ENCODE measurements at regions not wholly inside any gene's neighbourhood (a gene's known extent, or its start where the extent isn't known, plus 50 kb on each side); places are given as distances from the start of the nearest gene placed in this dataset.
"Not testable (repeated sequence)": the region's sequence is repeated elsewhere in the genome, so short reads cannot be mapped to it uniquely, and the experiment has no call there.

DNA sequence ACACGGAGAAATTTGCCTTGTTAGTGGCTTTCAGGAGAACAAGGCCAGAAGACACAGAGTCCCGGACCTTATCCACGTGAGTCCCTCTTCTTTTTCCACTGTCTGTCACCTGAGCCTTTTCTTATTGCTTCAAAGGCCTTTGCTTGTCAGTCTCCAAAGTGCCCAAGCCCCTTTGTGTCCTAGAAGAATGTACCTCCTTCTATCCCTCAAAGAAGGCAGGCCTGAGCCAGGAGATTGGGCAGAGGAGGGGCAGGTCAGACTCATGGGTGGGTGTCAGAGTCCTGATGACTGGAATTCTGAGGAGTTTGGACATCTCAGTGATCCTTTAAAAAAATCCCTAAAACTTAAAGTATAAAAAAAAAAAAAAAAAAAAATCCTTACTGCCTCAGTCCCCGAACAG lies 299.6 kb upstream of the NCAM1 start:
- no peak for DNase-seq

GRCh38 chr11:112662554-112662953 lies 298.7 kb upstream of the NCAM1 start:
- DNase-seq: no peak

DNA sequence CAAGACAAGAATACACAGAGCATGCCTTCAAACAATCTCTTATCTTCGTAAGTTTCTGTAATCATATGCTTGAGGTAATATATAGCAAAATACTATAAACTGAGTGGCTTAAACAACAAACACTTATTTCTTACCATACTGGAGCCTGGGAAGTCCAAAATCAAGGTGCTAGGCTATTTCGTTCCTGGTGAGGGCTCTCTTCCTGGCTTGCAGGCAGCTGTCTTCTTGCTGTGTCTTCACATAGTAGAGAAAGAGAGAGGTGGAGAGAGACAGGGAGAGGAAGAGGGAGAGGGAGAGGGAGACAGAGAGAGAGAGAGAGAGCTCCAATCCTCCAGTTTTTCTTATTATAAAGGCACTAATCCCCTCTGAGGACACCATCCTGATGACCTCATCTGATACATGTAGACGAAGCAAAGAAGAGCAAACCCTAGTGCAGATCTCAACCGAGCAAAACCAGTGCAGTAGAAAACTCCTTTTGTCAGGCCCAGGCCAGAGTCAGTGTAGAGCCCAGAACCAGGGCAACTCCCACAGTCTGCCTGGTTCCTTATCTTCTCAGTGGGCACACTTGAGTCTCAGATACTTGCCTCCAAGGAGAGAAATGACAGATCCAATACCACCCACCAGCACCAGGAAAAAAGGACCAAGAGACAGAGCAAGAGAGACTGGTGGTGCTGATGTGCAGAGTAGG lies 297.1 kb upstream of the NCAM1 start:
- no peak for DNase-seq

DNA sequence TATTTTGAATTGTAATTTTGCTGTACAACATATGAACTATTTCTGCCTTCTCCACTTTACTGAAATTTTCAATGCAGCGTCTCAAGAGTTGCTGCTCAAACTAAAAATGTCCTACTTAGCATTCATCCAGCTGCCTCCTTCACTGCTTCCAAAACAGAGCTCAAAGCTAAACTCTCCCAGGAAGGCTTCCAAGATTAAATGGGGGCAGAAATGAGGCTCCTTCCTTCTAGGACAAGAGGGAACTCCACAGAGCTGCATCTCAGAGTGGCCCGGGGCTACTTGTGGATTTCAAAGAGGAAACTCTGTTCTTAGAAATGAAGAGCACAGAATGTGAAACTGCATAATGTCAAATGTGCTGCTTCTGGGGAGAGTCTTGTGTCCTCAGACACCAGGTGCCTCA lies 295.9 kb upstream of the NCAM1 start:
- DNase-seq: no peak

DNA sequence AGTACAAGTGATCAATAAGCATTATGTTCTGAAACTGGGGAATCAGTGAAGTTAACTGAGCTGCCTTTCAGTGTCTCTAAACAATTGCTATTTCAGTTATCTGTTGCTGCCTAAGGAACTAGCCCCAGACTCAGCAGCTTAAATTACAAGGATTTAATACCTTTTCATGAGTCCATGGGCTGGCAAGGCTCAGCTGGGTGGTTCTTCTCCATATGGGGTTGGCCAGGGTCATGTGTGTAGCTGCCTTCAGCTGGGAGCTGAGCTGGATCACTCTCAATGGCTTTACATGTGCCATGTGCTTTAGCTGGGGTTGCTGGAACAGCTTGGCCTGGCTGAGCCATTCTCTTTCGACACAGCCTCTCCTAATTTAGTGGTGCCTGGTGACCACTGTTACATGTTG lies 295.0 kb upstream of the NCAM1 start:
- no peak for DNase-seq

GRCh38 chr11:112670806-112671570 lies 290.2 kb upstream of the NCAM1 start:
- DNase-seq: no peak

GRCh38 chr11:112673401-112673800 lies 287.8 kb upstream of the NCAM1 start:
- DNase-seq: not testable (repeated sequence)

DNA sequence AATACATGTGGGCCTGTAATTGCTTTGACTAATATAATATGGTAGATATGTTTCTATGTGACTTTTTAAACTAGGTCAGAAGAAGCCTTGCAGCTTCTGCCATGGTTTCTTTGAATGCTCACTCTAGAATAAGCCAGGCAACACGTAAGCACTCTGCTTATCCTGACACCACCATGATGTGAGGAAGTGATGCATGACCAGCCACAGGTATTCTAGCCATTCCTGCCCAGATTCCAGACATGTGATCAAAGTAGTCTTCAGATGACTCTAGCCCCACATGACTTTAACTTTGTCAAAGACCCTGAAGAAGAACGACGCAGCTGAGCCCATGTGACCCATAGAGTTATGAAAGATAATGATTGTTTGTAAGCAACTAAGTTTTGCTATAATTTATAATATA lies 276.1 kb upstream of the NCAM1 start:
- no peak for DNase-seq

- no peak for DNase-seq
Measured at GRCh38 chr11:112689851-112690250, 271.4 kb upstream of the NCAM1 start.

- no peak for DNase-seq
Measured at GRCh38 chr11:112693781-112694180, 267.4 kb upstream of the NCAM1 start.

DNA sequence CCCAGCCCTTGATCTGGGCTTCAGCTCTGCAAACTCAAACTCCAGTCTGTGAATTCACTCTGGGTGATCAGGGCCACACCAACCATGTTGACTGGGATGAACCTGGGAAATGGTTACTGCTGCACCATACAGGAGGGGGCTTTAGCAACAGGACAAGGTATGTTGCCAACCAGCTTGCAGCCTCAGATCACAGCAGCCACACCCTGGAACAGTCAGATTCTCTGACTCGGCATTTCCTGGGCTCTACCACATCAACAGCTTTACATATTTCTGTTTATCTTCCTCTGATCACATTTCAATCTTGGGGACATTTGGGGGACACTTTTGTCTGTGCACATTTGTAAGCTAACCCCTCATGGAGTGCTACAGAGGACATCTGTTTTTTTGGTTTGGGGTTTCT lies 267.0 kb upstream of the NCAM1 start:
- no peak for DNase-seq

DNA sequence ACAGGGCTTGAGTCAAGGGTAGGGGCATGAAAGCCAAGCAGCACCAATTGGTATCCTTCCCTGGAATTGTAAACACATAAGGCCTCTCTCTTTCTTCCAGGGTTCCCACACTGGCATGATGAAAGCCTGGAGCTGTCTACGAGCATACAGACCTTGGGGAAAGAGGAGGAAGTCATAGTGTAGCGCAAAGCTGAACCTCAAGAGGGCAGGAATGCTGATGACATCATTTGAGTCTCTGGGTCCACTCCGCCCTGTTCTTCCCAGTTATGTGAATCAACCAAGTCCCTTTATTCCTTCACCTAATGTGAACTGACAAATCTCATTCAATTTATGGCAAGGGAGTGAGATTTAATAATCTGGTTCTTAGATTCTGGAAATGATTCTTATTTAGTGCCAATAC lies 266.4 kb upstream of the NCAM1 start:
- DNase-seq: no peak

DNA sequence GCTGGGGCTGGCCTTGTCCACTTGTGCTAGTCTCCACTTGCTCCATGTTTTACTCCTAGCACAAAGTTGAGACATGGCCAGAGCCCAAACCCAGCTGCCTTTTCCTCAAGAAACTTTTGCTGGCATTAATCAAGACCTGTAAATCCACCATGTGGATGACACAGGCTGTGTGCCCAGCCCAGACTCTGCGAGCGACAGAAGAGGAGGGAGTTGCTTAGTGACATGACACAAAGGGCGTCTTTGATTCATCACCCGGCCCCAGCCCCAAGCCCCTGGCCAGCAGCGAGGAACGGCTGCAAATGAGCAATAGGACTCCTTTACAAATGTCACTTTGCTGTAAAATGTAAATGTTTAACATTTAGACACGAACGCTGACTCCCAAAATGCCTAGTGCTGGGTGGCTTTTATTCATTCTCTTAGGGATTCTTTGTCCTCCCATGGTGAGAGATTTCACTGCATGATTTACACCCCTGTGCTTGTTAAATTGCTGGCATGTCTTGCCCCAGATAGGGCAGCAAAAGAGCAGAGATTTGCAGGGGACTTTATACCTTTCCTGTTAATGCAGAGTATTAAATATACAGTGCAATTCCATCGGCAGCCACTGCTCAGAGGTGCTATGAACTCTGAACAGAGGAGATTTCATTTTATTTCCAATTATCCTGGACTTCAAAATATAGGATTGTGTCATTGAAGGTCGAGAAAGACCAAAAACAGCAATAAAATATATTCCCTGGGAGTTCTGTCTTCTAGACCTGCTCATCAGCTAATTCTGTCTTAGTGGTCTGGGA lies 263.6 kb upstream of the NCAM1 start:
- DNase-seq: no peak

DNA sequence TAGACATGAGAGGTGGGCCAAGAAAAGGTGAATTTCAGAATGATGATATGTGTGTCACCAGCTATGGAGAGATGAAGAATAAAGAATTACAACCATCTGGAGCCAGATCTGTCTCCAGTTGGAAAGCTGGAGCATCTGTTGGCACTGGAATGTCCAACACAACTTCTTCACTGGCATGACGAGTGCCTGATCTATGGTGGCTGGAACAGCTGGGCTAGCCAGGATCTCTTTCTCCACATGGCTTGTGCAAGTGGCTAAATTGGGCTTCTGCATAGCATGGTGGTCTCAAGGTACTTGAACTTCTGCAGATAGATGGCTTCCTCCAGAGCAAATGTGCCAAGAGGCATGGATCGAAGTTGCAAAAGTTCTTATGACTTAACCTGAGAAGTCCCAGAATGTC lies 256.1 kb upstream of the NCAM1 start:
- DNase-seq: no peak

DNA sequence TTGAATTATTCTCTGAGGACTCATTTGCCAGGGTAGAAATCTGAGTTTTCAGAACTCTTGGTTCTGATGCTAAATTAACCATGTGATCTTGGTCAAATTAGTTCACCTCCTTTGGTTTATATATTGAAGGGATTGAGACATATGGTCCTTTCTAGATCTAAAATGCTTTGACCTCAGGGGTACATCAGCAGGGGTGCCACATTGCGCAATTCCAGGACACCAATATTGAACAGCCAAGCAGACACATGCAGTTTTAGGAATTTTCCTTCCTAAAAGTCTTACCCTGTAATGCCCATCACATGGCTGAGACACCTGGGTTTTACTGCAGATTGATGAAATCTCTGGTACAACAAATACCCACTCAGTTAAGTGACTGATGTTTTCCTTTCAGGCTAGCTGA lies 254.4 kb upstream of the NCAM1 start:
- DNase-seq: no peak

DNA sequence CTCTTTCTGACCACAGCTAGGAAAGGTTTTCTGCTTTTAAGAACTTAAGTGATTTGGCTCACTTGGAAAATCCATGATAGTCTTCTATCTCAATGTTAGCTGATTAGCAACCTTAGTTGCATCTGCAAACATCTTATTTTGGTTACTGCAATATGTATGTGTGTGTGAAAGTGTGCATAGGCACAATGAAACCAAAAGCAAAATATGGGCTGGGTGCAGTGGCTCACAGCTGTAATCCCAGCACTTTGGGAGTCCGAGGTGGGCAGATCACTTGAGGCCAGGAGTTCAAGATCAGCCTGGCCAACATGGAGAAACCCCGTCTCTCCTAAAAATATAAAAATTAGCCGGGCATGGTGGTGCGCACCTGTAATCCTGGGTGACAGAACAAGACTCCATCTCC lies 246.9 kb upstream of the NCAM1 start:
- not testable (repeated sequence) for DNase-seq

DNA sequence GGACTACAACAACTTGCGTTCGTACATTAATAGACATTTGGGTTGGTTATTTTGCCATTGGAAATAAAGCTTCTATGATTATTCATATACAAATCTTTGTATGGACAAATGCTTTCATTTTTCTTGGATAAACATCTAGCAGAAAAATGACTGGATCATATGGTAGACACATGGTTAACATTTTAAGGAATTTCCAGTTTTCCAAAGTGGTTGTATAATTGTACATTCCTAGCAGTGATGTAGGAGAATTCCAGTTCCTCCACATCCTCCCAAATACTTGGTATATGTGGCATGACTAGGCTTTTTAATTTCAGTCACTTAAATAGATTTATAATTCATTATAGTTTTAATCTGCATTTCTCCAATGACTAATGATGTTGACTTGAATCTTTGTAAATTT lies 246.2 kb upstream of the NCAM1 start:
- no peak for DNase-seq

DNA sequence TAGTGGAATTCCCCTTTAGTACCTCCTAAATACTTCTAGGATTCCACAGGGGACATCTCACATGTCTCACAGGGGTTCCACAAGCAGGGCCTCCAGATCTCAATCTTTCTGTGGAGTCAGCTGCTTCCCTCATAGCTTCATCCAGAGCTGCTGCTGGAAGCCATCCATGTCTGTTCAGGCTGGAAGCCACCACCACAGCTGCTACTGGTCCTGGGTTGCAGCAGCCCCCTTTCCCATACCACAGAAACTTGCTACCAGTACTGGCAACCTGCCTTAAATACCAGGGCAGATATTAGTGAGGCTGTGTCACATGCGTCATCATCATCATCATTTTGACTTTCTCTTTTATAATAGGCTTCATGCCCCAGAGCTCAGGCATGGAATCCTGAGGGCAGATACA lies 242.7 kb upstream of the NCAM1 start:
- no peak for DNase-seq

DNA sequence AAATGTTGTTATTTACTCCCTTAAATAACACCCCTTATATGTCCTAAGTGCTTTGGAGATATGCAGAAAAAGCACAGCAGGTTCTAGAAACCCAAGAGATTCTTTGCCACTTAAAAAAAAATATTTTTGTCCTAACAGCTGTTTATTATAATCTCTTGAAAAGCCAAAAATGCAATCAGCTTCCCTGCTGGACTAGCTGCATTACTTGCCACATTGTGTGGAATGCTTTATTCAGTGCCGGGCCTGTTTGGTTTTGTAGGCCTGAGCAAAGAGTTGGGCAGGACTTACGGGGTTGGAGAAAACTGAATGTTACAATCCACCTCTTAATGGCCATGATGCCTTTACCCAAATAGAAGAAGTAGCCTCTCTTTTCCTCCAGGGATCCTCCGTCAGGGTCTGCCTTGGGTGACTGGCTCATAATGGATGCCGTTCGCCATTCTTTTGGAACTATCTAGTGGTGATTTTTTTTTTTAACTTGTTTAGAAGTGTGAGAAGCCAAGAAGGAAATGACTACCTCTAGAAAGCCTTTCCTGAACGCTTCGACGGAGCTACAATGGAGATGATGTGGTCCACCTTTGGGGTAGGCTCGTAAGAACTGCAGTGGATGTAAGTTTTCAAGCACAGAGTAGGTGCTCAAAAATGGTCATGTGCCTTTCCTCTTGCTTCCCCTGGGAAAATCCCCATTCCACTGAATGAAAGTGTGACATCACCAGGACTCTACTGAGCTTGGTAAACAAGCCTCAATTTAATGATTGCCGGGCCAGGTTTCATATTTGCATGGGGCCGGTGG lies 241.3 kb upstream of the NCAM1 start:
- no peak for DNase-seq

GRCh38 chr11:112722148-112722547 lies 239.1 kb upstream of the NCAM1 start:
- DNase-seq: no peak

DNA sequence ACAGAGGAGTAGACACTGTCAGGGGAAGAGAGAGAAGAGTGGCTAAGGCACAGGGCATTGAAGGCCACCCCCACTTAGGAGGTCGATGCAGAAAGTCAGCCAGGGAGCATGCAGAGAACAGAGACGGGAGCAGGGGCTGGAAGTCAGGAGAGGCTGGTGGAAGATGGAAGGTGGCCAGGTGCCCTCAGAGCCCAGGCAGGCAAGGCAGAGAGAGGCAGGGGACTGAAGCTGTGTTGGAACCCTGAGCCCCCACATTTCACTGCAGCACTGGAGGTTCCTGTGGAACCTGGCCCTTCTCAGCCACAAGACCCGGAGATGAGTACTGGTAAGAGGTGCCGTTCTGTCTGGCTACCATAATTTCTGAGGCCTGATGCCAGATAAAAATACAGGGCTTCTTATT lies 238.3 kb upstream of the NCAM1 start:
- no peak for DNase-seq

DNA sequence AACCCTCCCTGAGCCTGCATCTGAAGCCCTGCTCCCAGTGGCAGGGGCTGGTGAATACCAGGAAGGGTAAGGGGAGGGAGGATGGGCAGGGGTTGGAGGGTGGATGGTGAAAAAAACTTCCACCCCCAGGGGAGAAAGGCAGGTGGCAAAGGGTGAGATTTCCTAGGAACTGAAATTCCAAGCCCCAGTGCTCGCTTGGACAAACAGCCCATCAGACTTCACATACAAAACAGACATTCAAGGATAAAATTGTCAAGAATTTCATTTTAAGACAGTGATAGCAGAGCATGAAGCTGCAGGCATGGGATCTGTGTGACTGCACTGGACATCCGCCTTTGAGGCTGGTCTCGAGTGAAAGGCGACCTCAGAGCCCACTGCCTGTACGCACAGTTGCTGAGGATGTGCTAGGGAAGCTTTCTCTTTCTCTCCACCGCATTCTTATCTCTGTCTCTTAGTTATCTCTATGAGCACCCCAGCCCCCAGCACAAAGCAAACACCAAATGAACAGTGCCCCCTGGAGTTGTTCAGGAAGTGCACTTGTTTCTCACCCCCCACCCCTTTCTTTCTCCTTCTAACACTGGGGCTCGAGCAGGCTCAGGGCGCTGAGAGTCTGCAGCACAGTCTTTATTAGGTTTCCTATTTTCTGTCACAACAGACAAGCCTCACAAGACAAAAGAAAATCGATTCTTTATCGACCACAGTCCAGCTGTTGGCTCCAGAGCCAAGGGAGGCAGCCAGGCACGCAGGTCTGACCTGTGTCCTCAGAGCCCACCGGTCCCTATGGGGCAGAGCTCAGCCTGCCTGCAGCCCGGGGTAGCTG lies 237.3 kb upstream of the NCAM1 start:
- DNase-seq: no peak

- DNase-seq: no peak
Measured at GRCh38 chr11:112724496-112724790, 236.8 kb upstream of the NCAM1 start.
